Pancreas (tissue), 10 donors: ENCODE measurements at regions not wholly inside any gene's neighbourhood (a gene's known extent, or its start where the extent isn't known, plus 50 kb on each side); places are given as distances from the start of the nearest gene placed in this dataset.
A peak's percentile ranks its signal among the peaks of the same experiment; 100 is the strongest.

ENCODE experiments used
- ATAC-seq, 4 donors: fragments of 200-7000 bp; cut with Tn5 transposase; one replicate each; pipeline versions ENCODE4 v1.8.0 to v1.9.1; 2020; ENCODE audit warnings: mild to moderate bottlenecking in 4 of 4, moderate library complexity in 4 of 4
- DNase-seq, 6 donors: peaks; one replicate each; pipeline ENCODE4 v3.0.0-alpha.2; 2020
- FAIRE-seq: peaks from 2 replicates; lab custom pipeline; 2012; peaks lifted over from hg19 to GRCh38; lab: Jason Lieb, UNC
- H3K27ac ChIP-seq, 4 donors: fragments of 200-600 bp; sonication (generic); 1 replicate in 3 of 4; 2 replicates in 1 of 4; pipeline versions ENCODE4 v1.5.0 to v1.8.0; 2020
- H3K27me3 ChIP-seq, 4 donors: fragments of 200-600 bp; one replicate each; pipeline ENCODE4 v1.8.0; 2021
- H3K36me3 ChIP-seq, 3 donors: fragments of 200-600 bp; sonication (generic) in 1 of 3; one replicate each; pipeline versions ENCODE4 v1.5.0 to v1.8.0; 2020 to 2021
- H3K4me1 ChIP-seq, 3 donors: fragments of 200-600 bp; one replicate each; pipeline ENCODE4 v1.8.0; 2021
- H3K4me3 ChIP-seq, 4 donors: fragments of 200-600 bp; sonication (generic) in 2 of 4; one replicate each; pipeline versions ENCODE4 v1.5.0 to v1.8.0; 2020 to 2021
- H3K9me3 ChIP-seq, 4 donors: fragments of 200-600 bp; one replicate each; pipeline ENCODE4 v1.8.0; 2021
- WGBS, 2 donors: extraction: QIAGEN DNeasy Blood & Tissue Kit; methylation state at CpG; one replicate each; pipeline ENCODE4 v1.1.7; 2013; 5-methylcytosine and 5-hydroxymethylcytosine counted together
- intact Hi-C, 3 donors: fragments of 100-400 bp; cut with DNase I; formaldehyde crosslinking; loops; one replicate each; pipeline versions ENCODE4 v1.11.1 to v1.14.2; 2022
- TF ChIP-seq, protein P1 (sequence below), 4 donors: fragments of 200-600 bp; sonication (generic) in 3 of 4; IDR thresholded peaks; one replicate each; pipeline versions ENCODE4 v1.5.0 to v1.8.0; 2021; ENCODE audit warnings: antibody characterized with exemption in 4 of 4
- donor health status: healthy with polysubstance abuse.
- donor health status: DM: no; HTN: no; CAD: no; lungs with moderate emphysema.
- donor health status: DM: no; HTN: no; CAD: no.
- donor health status: control.
- donor health status: control.
- donor health status: Bipolar disorder and iron deficiency.
- donor health status: DM: yes; HTN: yes; CAD: no.
- donor health status: DM: no; HTN: no; CAD: no.
- donor health status: DM: no; HTN: no; CAD: no.
- donor health status: DM: yes; HTN: yes; CAD: no.

DNA sequence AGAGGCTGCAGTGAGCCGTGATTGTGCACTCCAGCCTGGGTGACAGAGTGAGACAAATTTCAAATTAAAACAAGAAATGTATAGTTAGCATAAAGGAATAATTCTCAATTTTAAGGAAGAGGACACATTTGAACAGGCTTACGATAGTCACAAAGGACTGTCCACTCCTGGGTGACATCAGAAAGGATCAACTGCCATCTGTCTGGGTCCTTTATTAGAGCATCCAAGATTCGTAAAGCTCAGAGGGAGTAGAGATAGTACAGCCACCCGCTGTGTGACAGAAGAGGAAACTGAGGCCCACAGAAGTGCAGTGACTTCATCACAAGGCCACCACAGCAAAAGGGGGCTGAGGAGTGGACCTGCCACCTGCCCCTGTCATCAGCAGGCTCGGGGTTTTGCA is 149.3 kb upstream of the RBPJ start:
- TF ChIP-seq, protein P1, sequence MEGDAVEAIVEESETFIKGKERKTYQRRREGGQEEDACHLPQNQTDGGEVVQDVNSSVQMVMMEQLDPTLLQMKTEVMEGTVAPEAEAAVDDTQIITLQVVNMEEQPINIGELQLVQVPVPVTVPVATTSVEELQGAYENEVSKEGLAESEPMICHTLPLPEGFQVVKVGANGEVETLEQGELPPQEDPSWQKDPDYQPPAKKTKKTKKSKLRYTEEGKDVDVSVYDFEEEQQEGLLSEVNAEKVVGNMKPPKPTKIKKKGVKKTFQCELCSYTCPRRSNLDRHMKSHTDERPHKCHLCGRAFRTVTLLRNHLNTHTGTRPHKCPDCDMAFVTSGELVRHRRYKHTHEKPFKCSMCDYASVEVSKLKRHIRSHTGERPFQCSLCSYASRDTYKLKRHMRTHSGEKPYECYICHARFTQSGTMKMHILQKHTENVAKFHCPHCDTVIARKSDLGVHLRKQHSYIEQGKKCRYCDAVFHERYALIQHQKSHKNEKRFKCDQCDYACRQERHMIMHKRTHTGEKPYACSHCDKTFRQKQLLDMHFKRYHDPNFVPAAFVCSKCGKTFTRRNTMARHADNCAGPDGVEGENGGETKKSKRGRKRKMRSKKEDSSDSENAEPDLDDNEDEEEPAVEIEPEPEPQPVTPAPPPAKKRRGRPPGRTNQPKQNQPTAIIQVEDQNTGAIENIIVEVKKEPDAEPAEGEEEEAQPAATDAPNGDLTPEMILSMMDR (IDR thresholded peaks at IDR 0.05) = no peak

DNA sequence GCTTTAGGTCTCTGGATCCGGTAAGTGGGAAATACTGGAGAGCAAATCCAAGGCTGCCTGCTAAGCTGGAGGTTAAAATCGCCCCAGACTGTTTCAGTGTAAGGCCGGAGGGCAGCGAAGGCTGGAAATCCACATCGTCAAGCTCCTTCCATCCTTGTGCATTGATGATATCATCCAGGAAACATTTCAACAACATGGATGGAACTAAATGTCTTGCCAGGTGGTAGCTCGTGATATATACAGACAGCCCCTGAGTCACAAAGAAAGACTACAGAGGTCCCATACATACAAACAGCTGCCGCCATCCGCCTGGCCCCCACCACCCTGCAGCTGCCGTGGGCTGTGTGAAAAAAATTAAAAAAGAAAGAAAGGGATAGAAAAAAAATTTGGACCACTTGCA is 148.9 kb upstream of the RBPJ start:
- no peak for ATAC-seq
- Histone ChIP-seq H3K27me3 (no peaks in the 10 kb centered on the region), H3K4me3 (no peak overlapping the region), H3K9me3 (no peaks in the 10 kb centered on the region), H3K36me3 (no peaks in the 10 kb centered on the region), H3K27ac (no peak overlapping the region), H3K4me1 (peaks cover 0 to 5% (median 0%) of the 10 kb centered on the region in 3 donors)
- DNase-seq = no peak
- 81 to 84% methylated on average over 9 of the region's 9 CpGs for WGBS, 2 donors
- intact Hi-C loops = no loop called here
- no peak for FAIRE-seq
- TF ChIP-seq, protein P1 (IDR thresholded peaks at IDR 0.05) = no peak

More for the DNA sequence above, 149.3 kb upstream of the RBPJ start:
- no peaks in the 10 kb centered on the region for H3K36me3 ChIP-seq
- FAIRE-seq (no peak), DNase-seq (no peak), ATAC-seq (no peak)
- intact Hi-C loops = no loop called here
- no peak overlapping the region for H3K4me3 ChIP-seq
- H3K9me3 ChIP-seq = no peaks in the 10 kb centered on the region
- H3K27ac ChIP-seq = no peak overlapping the region
- H3K27me3 ChIP-seq = no peaks in the 10 kb centered on the region
- H3K4me1 ChIP-seq = peaks cover 0 to 5% (median 0%) of the 10 kb centered on the region in 3 donors
- 92 to 93% methylated on average over 5 of the region's 5 CpGs for WGBS, 2 donors

DNA sequence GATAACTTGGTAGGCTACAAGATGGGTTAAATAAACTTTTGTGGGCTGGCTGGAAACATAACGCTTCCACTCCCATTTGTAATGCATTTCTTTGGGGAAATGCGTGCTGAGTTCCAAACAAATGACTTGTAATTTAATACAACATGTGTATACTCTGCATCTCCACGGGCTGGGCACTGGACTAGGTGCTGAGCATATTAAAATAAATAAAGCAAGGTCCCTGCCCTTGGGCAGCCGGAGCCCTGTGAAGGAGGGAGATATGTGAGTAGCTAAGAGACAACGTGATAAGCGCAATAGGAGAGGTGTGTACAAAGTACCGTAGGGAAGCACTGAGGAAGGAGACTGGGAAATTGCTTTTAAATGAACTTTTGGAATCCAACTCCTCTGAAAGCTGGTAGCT is 147.2 kb upstream of the RBPJ start:
- no peaks in the 10 kb centered on the region for H3K9me3 ChIP-seq
- H3K4me3 ChIP-seq = no peak overlapping the region
- H3K36me3 ChIP-seq = no peaks in the 10 kb centered on the region
- peak; percentile 72 to 87 (median 84) for ATAC-seq
- H3K27ac ChIP-seq = peak overlapping the region in 3 of 4 donors; percentile 35 to 67 (median 60)
- intact Hi-C loops = no loop called here
- H3K4me1 ChIP-seq = peaks cover 0 to 5% (median 0%) of the 10 kb centered on the region in 3 donors
- no peak for FAIRE-seq
- TF ChIP-seq, protein P1 (IDR thresholded peaks at IDR 0.05) = no peak
- H3K27me3 ChIP-seq = no peaks in the 10 kb centered on the region
- 8 to 10% methylated on average over 7 of the region's 7 CpGs for WGBS, 2 donors
- peak in 5 of 6 donors; percentile 53 to 69 (median 61) for DNase-seq

DNA sequence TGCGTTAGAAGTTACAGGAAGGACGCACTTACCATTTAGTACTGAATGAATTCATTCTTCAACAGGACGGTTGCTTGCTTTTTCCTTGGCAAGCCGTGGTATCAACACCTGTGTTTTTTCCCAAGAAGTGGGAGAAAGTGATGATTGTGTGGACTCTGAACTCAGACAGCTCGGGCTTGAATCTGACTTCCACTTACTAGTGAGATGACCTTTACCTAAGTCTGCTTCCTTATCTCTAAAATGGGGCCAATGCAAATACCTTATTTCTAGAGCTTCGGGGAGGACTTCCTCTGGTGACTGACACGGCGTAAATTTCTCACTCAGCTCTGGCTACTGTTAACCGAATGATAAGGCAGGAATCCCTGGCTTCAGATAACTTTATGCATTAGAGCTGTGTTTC is 146.8 kb upstream of the RBPJ start:
- Histone ChIP-seq H3K27me3 (no peaks in the 10 kb centered on the region), H3K4me1 (peaks cover 0 to 5% (median 0%) of the 10 kb centered on the region in 3 donors), H3K27ac (peak overlapping the region in 3 of 4 donors; percentile 35 to 67 (median 60)), H3K4me3 (no peak overlapping the region), H3K9me3 (no peaks in the 10 kb centered on the region), H3K36me3 (no peaks in the 10 kb centered on the region)
- ATAC-seq = peak; percentile 90 to 96 (median 93)
- intact Hi-C loops = no loop called here
- DNase-seq = peak in 4 of 6 donors; percentile 76 to 92 (median 88)
- WGBS, 2 donors = 9 to 10% methylated on average over 9 of the region's 9 CpGs
- FAIRE-seq = no peak
- TF ChIP-seq, protein P1 (IDR thresholded peaks at IDR 0.05) = no peak

DNA sequence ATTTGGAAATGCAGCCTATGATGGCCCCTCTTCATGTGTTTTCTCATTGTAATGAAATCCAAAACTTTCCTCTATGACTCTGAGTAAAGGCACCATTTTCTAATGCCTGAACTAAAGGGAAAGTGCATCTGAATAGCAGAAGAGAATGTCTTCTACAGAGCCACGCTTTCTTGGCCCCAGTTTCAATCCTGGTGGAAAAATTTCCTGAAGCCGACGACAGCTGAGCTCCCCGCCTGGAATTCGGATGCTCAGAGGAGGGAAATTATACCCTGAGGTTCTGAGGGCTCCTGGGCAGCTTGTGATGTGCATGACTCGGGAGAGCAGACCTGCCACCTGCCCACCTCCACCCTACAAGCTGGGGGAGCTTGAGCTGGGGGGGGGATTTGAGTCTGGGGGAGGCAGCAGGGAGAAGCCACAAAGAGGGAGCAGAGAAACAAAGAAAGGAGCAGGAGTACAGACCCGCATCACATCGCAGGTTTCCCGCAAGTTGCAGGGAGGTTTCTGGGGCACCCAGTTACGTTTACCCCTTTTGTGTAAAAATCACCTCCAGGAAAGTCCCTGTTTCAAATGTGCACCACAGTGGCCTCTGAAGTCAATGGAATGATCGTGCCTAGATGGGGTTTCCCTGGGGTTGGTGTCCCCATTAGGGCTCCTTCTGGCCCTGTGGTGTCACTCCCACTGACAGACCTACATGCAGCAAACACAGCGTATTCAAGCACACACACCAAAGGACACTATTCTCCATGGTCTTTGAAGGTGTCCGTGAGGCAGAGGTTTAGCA is 145.6 kb upstream of the RBPJ start:
- TF ChIP-seq, protein P1 (IDR thresholded peaks at IDR 0.05) = no peak
- no peak for FAIRE-seq
- 79% methylated on average over 13 of the region's 13 CpGs for WGBS, 2 donors
- no peaks in the 10 kb centered on the region for H3K9me3 ChIP-seq
- peaks cover 0 to 5% (median 0%) of the 10 kb centered on the region in 3 donors for H3K4me1 ChIP-seq
- H3K36me3 ChIP-seq = no peaks in the 10 kb centered on the region
- no peaks in the 10 kb centered on the region for H3K27me3 ChIP-seq
- no peak overlapping the region for H3K4me3 ChIP-seq
- no peak overlapping the region for H3K27ac ChIP-seq
- no peak for ATAC-seq
- intact Hi-C loops = no loop called here
- no peak for DNase-seq
